Fibroblast of pulmonary artery (primary cell): ENCODE measurements at regions not wholly inside any gene's neighbourhood (a gene's known extent, or its start where the extent isn't known, plus 50 kb on each side); places are given as distances from the start of the nearest gene placed in this dataset.

Experiments used
- DNase-seq: peaks from one replicate; pipeline ENCODE4 v3.0.0-alpha.2; 2010; ENCODE audit warnings: low read depth
- H3K4me3 ChIP-seq: replicated peaks from 2 replicates; pipeline ENCODE4 v1.5.1; 2011; ENCODE audit warnings: low read depth, mild to moderate bottlenecking, control low read depth, low read length, moderate library complexity
- CTCF ChIP-seq: IDR thresholded peaks from 2 replicates; pipeline ENCODE4 v1.5.1; 2011; ENCODE audit warnings: mild to moderate bottlenecking, control low read depth, low read length, inconsistent platforms; ENCODE audit errors: missing control alignments

GRCh38 chr5:174242573-174242972 lies 197.1 kb downstream of the NSG2 start:
- no peak for TF ChIP-seq CTCF
- no peak for DNase-seq
- no peak overlapping the region for H3K4me3 ChIP-seq

GRCh38 chr5:174243904-174244303 lies 198.4 kb downstream of the NSG2 start:
- no peak overlapping the region for H3K4me3 ChIP-seq
- no peak for TF ChIP-seq CTCF
- DNase-seq: no peak

- no peak overlapping the region for H3K4me3 ChIP-seq
- no peak for TF ChIP-seq CTCF
- DNase-seq: no peak
These were observed 200.1 kb downstream of the NSG2 start for GRCh38 chr5:174245516-174246075.

- TF ChIP-seq CTCF: no peak
- DNase-seq: no peak
- no peak overlapping the region for H3K4me3 ChIP-seq
These were observed 201.2 kb downstream of the NSG2 start for GRCh38 chr5:174246743-174247142.

DNA sequence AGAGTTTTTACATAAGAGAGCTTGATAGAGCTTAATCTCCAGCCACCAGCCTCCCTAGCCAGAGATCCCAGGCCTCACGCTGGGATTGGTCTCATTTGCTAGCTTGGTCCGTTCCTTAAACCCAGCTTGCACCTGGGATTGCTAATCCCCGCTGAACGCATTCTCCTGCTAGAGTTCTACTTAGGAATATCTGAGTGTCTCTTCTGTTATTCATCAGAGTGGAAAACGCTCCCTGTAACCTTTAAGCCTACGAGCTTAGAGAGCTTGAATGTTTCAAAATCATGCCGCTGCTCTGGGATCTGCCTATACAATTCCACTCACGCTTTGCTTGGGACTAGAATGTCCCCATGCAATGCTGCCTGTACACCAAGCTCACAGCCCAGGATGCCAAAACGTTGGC lies 201.8 kb downstream of the NSG2 start:
- DNase-seq: no peak
- no peak overlapping the region for H3K4me3 ChIP-seq
- no peak for TF ChIP-seq CTCF

GRCh38 chr5:174251305-174252000 lies 205.9 kb downstream of the NSG2 start:
- TF ChIP-seq CTCF: no peak
- DNase-seq: no peak
- H3K4me3 ChIP-seq: no peak overlapping the region

DNA sequence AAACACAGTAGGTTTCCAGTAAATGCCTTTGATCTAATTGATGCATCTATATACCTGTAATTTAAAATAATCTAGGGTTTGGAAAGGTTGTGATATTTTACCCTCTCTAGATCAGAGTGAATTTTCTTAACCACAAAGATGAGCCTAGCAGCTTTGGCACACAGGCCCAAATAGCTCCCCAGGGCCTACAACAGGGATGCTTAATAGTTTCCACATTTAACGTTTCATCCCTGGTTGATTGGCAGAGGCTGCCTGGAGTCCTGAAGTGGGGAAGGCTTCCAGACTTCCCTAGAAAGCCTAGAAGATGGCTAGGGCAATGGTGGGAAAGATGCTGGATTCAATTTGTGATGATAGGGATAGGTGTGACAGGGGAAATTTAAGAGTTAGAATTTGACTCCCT lies 206.6 kb downstream of the NSG2 start:
- H3K4me3 ChIP-seq: no peak overlapping the region
- no peak for DNase-seq
- no peak for TF ChIP-seq CTCF
